ENCODE measurements at regions not wholly inside any gene's neighbourhood (a gene's known extent, or its start where the extent isn't known, plus 50 kb on each side); places are given as distances from the start of the nearest gene placed in this dataset.

- no peak for TF ChIP-seq NANOG (IDR thresholded peaks at IDR 0.05; ENCODE audit: borderline replicate concordance)
- no peak for TF ChIP-seq CTCF (conservative IDR thresholded peaks at IDR 0.05; ENCODE audit: low read depth in 2 of 2)
- TF ChIP-seq CREB1 (CRISPR knock-in tag; IDR thresholded peaks at IDR 0.05; ENCODE audit: low read depth): no peak
- TF ChIP-seq POLR2AphosphoS5 (IDR thresholded peaks at IDR 0.05; ENCODE audit: low read depth): no peak
- TF ChIP-seq EZH2 (IDR thresholded peaks at IDR 0.05; ENCODE audit: low read depth, unreplicated experiment): no peak
- TF ChIP-seq ZNF114 (CRISPR knock-in tag; IDR thresholded peaks at IDR 0.05): no peak
- TF ChIP-seq REST (IDR thresholded peaks at IDR 0.05; ENCODE audit: unreplicated experiment): no peak
- Histone ChIP-seq H3K4me1 (ENCODE audit: insufficient read depth) (no peaks in the 10 kb centered on the region), H3K4me3 (no peak overlapping the region), H3F3A (replicated peaks; ENCODE audit: low read depth) (no peaks in the 10 kb centered on the region), H4K20me1 (replicated peaks; ENCODE audit: insufficient read depth) (no peaks in the 10 kb centered on the region), H3K27me3 (ENCODE audit: insufficient read depth) (no peaks in the 10 kb centered on the region), H3K36me3 (ENCODE audit: insufficient read depth) (no peaks in the 10 kb centered on the region), H3K79me2 (replicated peaks; ENCODE audit: insufficient read depth) (no peaks in the 10 kb centered on the region), H3K27ac (ENCODE audit: low read depth) (no peak overlapping the region), H3K9me2 (ENCODE audit: insufficient read depth) (no peaks in the 10 kb centered on the region), H3K4me2 (no peak overlapping the region), H2AFZ (no peak overlapping the region)
- no peak for ATAC-seq
- Mint-ChIP-seq H3K9me3 (no peaks in the 10 kb centered on the region), H3K4me3 (no peak overlapping the region), H3K36me3 (ENCODE audit: low read depth) (no peaks in the 10 kb centered on the region), H3K27ac (no peak overlapping the region), H3K4me1 (no peaks in the 10 kb centered on the region), H3K27me3 (ENCODE audit: insufficient read depth, low read depth, poor library complexity) (no peaks in the 10 kb centered on the region)
- no peak for DNase-seq (ENCODE audit: low spot score)
Observed at GRCh38 chr5:17852740-17853139, 218.5 kb downstream of the TAF11L14 start.

- Mint-ChIP-seq H3K4me1 (no peaks in the 10 kb centered on the region), H3K27me3 (ENCODE audit: insufficient read depth, low read depth, poor library complexity) (no peaks in the 10 kb centered on the region), H3K9me3 (no peaks in the 10 kb centered on the region), H3K36me3 (ENCODE audit: low read depth) (no peaks in the 10 kb centered on the region), H3K4me3 (no peak overlapping the region), H3K27ac (no peak overlapping the region)
- Histone ChIP-seq H3K4me1 (ENCODE audit: insufficient read depth) (no peaks in the 10 kb centered on the region), H3K36me3 (ENCODE audit: insufficient read depth) (no peaks in the 10 kb centered on the region), H3K4me3 (no peak overlapping the region), H3K27me3 (ENCODE audit: insufficient read depth) (no peaks in the 10 kb centered on the region), H3K27ac (ENCODE audit: low read depth) (no peak overlapping the region), H4K20me1 (replicated peaks; ENCODE audit: insufficient read depth) (no peaks in the 10 kb centered on the region), H3F3A (replicated peaks; ENCODE audit: low read depth) (no peaks in the 10 kb centered on the region), H3K4me2 (no peak overlapping the region), H3K9me2 (ENCODE audit: insufficient read depth) (no peaks in the 10 kb centered on the region), H3K79me2 (replicated peaks; ENCODE audit: insufficient read depth) (no peaks in the 10 kb centered on the region), H2AFZ (no peak overlapping the region)
- ATAC-seq (no peak), DNase-seq (ENCODE audit: low spot score) (no peak)
- TF ChIP-seq ZNF331 (CRISPR knock-in tag; IDR thresholded peaks at IDR 0.05; ENCODE audit: low read depth) (no peak), EZH2 (IDR thresholded peaks at IDR 0.05; ENCODE audit: low read depth, unreplicated experiment) (no peak), ETS1 (IDR thresholded peaks at IDR 0.05) (no peak), CTCF (conservative IDR thresholded peaks at IDR 0.05; ENCODE audit: low read depth in 2 of 2) (no peak), STAT1 (IDR thresholded peaks at IDR 0.05; ENCODE audit: unreplicated experiment) (no peak), REST (IDR thresholded peaks at IDR 0.05; ENCODE audit: unreplicated experiment) (no peak), JUNB (IDR thresholded peaks at IDR 0.05; ENCODE audit: unreplicated experiment) (no peak), ZNF114 (CRISPR knock-in tag; IDR thresholded peaks at IDR 0.05) (no peak), EZH2phosphoT487 (IDR thresholded peaks at IDR 0.05; ENCODE audit: unreplicated experiment) (no peak)
Observed at GRCh38 chr5:17854901-17855300, 220.6 kb downstream of the TAF11L14 start.
